HG03469 (cell line): ENCODE measurements at regions not wholly inside any gene's neighbourhood (a gene's known extent, or its start where the extent isn't known, plus 50 kb on each side); places are given as distances from the start of the nearest gene placed in this dataset.

Experiments used
- ATAC-seq: cut with Tn5 transposase; IDR thresholded peaks from one replicate; pipeline ENCODE4 v1.9.1; 2021; ENCODE audit warnings: mild to moderate bottlenecking, moderate library complexity, moderate number of reproducible peaks; ENCODE audit not compliant: unreplicated experiment

GRCh38 chr1:219120624-219121544 lies 52.8 kb upstream of the LYPLAL1 start:
- no peak for ATAC-seq

DNA sequence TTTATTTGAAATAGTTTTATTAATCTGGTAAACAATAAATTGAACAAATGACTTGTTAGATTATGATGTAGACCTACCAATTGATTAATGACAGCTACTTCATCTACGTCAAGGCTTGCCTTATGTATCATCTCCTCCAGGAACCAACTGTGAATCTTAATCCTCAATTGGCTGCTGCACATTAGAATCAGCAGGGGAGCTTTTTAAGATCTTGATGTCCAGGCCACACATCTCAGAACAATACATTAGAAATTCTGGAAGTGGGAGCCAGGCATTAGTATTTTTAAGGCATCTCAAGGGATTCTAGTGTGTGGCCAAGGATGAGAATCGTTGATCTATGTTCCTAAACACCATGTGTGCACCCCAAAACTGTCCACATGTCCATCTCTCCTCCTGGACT lies 52.0 kb upstream of the LYPLAL1 start:
- ATAC-seq = no peak

GRCh38 chr1:219123036-219123435 lies 50.6 kb upstream of the LYPLAL1 start:
- no peak for ATAC-seq
